ENCODE measurements at regions not wholly inside any gene's neighbourhood (a gene's known extent, or its start where the extent isn't known, plus 50 kb on each side); places are given as distances from the start of the nearest gene placed in this dataset.
A peak's percentile ranks its signal among the peaks of the same experiment; 100 is the strongest.

DNA sequence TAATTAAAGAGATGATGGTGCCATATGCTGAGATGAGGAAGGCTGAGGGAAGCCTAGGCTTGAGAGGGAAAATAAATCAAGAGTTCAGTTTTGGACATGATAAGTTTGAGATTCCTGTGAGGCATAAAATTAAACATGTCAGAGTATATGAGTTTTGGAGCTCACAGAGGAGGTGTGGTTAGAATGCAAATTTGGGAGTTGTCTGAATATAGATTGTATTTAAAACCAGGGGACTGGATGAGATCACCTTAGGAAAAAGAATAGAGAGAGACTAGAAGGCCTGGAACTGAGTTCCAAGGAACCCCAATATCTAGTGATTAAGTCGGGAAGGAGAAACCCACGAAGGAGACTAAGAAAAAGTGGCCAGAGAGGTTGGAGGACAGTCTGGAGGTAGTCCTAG lies 65.5 kb downstream of the FRMPD3 start:
- H3K9me3 ChIP-seq: no peaks in the 10 kb centered on the region
- no peak overlapping the region for H3K4me3 ChIP-seq
- ATAC-seq (no peak), FAIRE-seq (peak; percentile 28), DNase-seq (ENCODE audit: low read depth in 1 of 2, low spot score in 1 of 2) (no peak)
- WGBS (ENCODE audit: missing lambda C conversion rate): 10% methylated on average over 2 of the region's 2 CpGs
- no peak overlapping the region for H3K27ac ChIP-seq
- CTCF ChIA-PET: no interaction called here
- POLR2A ChIA-PET: no interaction called here
- no peaks in the 10 kb centered on the region for H3K4me1 ChIP-seq
- H3K4me2 ChIP-seq: no peak overlapping the region
- TF ChIP-seq FOSL2 (IDR thresholded peaks at IDR 0.05) (no peak), FOSL2 (CRISPR knock-in tag; IDR thresholded peaks at IDR 0.05) (no peak), SMC3 (IDR thresholded peaks at IDR 0.05) (no peak), RCOR1 (IDR thresholded peaks at IDR 0.05; ENCODE audit: low read depth, low read length) (no peak)

DNA sequence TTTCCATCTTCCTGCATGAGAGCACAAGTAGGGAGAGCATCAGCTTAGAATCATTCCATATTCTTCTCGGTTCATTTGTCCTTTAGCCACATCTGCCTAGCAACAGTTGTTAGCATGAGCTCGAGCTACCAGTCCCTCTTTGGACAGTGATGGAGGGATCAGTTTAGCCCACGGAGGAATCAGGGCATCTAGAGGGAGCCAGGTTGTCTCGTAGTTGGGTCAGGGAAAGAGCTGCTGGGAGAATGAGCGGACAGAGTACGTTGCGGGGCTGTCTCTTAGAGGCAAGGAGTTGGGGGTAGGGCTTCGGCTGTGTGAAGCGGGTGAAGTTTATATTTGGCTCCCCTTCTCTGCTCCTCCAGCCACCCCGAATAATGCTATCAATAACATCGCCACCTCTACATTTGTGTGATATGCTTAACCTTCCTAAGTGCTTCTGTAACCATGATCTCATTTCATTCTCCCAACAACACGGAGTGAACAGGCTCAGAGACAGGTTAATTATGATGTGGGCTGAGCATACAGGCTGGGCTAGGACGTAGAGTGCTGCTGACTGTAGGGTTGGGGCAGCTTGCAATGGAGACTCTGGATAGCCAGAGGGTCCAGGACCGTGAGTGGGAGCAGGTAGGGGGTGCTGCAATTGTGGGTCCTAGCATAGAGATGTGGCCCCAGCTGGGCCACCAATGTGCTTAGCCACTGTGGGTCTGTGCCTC lies 72.6 kb downstream of the FRMPD3 start:
- H3K4me1 ChIP-seq: no peaks in the 10 kb centered on the region
- H3K9me3 ChIP-seq: no peaks in the 10 kb centered on the region
- FAIRE-seq (no peak), ATAC-seq (no peak), DNase-seq (ENCODE audit: low read depth in 1 of 2, low spot score in 1 of 2) (no peak)
- no peak overlapping the region for H3K4me3 ChIP-seq
- CTCF ChIA-PET: interaction anchor here (1.0 kb wide), 1 partner anchor 8 kb away, joined by 3 read pairs; no protein-coding TSS in a partner anchor
- H3K4me2 ChIP-seq: no peak overlapping the region
- TF ChIP-seq CHD4 (IDR thresholded peaks at IDR 0.05; ENCODE audit: borderline replicate concordance): no peak
- TF ChIP-seq FOSL2 (IDR thresholded peaks at IDR 0.05): no peak
- no peak for TF ChIP-seq FOSL2 (CRISPR knock-in tag; IDR thresholded peaks at IDR 0.05)
- no peak for TF ChIP-seq FOSB (CRISPR knock-in tag; IDR thresholded peaks at IDR 0.05)
- no peak for TF ChIP-seq CEBPB (IDR thresholded peaks at IDR 0.05)
- no peak for TF ChIP-seq ZNF302 (CRISPR knock-in tag; IDR thresholded peaks at IDR 0.05)
- no peak for TF ChIP-seq RFX5 (IDR thresholded peaks at IDR 0.05)
- TF ChIP-seq RNF2 (IDR thresholded peaks at IDR 0.05; ENCODE audit: borderline replicate concordance, low read depth): no peak
- TF ChIP-seq, protein P1, sequence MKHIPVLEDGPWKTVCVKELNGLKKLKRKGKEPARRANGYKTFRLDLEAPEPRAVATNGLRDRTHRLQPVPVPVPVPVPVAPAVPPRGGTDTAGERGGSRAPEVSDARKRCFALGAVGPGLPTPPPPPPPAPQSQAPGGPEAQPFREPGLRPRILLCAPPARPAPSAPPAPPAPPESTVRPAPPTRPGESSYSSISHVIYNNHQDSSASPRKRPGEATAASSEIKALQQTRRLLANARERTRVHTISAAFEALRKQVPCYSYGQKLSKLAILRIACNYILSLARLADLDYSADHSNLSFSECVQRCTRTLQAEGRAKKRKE (CRISPR knock-in tag; IDR thresholded peaks at IDR 0.05; ENCODE audit: low read depth): no peak
- no peak for TF ChIP-seq ESRRA (IDR thresholded peaks at IDR 0.05; ENCODE audit: borderline replicate concordance, low read length)
- TF ChIP-seq, protein P2, sequence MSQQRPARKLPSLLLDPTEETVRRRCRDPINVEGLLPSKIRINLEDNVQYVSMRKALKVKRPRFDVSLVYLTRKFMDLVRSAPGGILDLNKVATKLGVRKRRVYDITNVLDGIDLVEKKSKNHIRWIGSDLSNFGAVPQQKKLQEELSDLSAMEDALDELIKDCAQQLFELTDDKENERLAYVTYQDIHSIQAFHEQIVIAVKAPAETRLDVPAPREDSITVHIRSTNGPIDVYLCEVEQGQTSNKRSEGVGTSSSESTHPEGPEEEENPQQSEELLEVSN (IDR thresholded peaks at IDR 0.05; ENCODE audit: borderline replicate concordance, low read depth): no peak
- TF ChIP-seq CHD2 (IDR thresholded peaks at IDR 0.05; ENCODE audit: low read length, partially characterized antibody): no peak
- no peak for TF ChIP-seq KDM1A (IDR thresholded peaks at IDR 0.05; ENCODE audit: low read depth)
- TF ChIP-seq, protein P3, sequence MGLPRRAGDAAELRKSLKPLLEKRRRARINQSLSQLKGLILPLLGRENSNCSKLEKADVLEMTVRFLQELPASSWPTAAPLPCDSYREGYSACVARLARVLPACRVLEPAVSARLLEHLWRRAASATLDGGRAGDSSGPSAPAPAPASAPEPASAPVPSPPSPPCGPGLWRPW (IDR thresholded peaks at IDR 0.05): no peak
- TF ChIP-seq NR3C1 (IDR thresholded peaks at IDR 0.05): no peak
- TF ChIP-seq SREBF2 (IDR thresholded peaks at IDR 0.05): no peak
- no peak overlapping the region for H3K27ac ChIP-seq
- WGBS (ENCODE audit: missing lambda C conversion rate): 55% methylated on average over 14 of the region's 14 CpGs
- POLR2A ChIA-PET: no interaction called here

DNA sequence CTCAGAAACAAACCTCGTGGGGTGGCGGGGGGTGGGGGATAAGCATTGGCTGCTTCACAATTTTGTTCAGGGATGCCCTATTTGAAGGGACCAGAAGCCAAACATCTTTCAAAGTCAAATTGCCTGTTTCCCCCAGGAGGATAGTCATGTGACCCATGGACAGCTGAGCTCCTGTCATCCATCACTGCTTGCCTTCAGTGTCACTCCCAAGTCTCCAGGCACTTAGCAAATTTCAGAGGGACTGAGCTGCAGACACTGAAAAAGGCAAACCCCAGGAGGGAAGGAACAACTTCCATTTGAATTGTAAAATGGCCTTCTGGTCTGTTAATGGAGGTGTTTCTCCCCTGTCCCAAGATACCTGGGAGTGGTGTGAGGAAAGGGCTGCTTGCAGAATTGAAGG lies 73.4 kb downstream of the FRMPD3 start:
- Histone ChIP-seq H3K4me3 (no peak overlapping the region), H3K4me1 (no peaks in the 10 kb centered on the region), H3K9me3 (no peaks in the 10 kb centered on the region), H3K27ac (no peak overlapping the region), H3K4me2 (no peak overlapping the region)
- peak; percentile 67 for FAIRE-seq
- ChIA-PET POLR2A (no interaction called here), CTCF (no interaction called here)
- TF ChIP-seq EHF (CRISPR knock-in tag; IDR thresholded peaks at IDR 0.05): no peak
- no peak for TF ChIP-seq KDM5A (IDR thresholded peaks at IDR 0.05)
- TF ChIP-seq MAFK (IDR thresholded peaks at IDR 0.05; ENCODE audit: partially characterized antibody): no peak
- no peak for TF ChIP-seq ZFP36 (IDR thresholded peaks at IDR 0.05; ENCODE audit: borderline replicate concordance, partially characterized antibody)
- no peak for TF ChIP-seq HOXB13 (CRISPR knock-in tag; IDR thresholded peaks at IDR 0.05; ENCODE audit: low read depth)
- TF ChIP-seq FOXS1 (CRISPR knock-in tag; IDR thresholded peaks at IDR 0.05): no peak
- TF ChIP-seq SREBF2 (IDR thresholded peaks at IDR 0.05): no peak
- no peak for TF ChIP-seq RARB (CRISPR knock-in tag; IDR thresholded peaks at IDR 0.05)
- no peak for TF ChIP-seq SMC3 (IDR thresholded peaks at IDR 0.05)
- TF ChIP-seq NPAS2 (CRISPR knock-in tag; IDR thresholded peaks at IDR 0.05; ENCODE audit: borderline replicate concordance): no peak
- no peak for TF ChIP-seq NFE2L2 (conservative IDR thresholded peaks at IDR 0.05; ENCODE audit: low read length)
- TF ChIP-seq, protein P4, sequence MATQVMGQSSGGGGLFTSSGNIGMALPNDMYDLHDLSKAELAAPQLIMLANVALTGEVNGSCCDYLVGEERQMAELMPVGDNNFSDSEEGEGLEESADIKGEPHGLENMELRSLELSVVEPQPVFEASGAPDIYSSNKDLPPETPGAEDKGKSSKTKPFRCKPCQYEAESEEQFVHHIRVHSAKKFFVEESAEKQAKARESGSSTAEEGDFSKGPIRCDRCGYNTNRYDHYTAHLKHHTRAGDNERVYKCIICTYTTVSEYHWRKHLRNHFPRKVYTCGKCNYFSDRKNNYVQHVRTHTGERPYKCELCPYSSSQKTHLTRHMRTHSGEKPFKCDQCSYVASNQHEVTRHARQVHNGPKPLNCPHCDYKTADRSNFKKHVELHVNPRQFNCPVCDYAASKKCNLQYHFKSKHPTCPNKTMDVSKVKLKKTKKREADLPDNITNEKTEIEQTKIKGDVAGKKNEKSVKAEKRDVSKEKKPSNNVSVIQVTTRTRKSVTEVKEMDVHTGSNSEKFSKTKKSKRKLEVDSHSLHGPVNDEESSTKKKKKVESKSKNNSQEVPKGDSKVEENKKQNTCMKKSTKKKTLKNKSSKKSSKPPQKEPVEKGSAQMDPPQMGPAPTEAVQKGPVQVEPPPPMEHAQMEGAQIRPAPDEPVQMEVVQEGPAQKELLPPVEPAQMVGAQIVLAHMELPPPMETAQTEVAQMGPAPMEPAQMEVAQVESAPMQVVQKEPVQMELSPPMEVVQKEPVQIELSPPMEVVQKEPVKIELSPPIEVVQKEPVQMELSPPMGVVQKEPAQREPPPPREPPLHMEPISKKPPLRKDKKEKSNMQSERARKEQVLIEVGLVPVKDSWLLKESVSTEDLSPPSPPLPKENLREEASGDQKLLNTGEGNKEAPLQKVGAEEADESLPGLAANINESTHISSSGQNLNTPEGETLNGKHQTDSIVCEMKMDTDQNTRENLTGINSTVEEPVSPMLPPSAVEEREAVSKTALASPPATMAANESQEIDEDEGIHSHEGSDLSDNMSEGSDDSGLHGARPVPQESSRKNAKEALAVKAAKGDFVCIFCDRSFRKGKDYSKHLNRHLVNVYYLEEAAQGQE (IDR thresholded peaks at IDR 0.05): no peak
- no peak for TF ChIP-seq RCOR1 (IDR thresholded peaks at IDR 0.05; ENCODE audit: low read depth, low read length)
- no peak for TF ChIP-seq TFCP2L1 (CRISPR knock-in tag; IDR thresholded peaks at IDR 0.05)
- TF ChIP-seq ZNF302 (CRISPR knock-in tag; IDR thresholded peaks at IDR 0.05): no peak
- no peak for TF ChIP-seq CHD4 (IDR thresholded peaks at IDR 0.05; ENCODE audit: borderline replicate concordance)
- ATAC-seq: no peak
- no CpG with 5 or more reads among the region's 2 CpGs for WGBS (ENCODE audit: missing lambda C conversion rate)
- no peak for DNase-seq (ENCODE audit: low read depth in 1 of 2, low spot score in 1 of 2)

Measured in A549 (cell line).